H9 (cell line): ENCODE measurements at regions not wholly inside any gene's neighbourhood (a gene's known extent, or its start where the extent isn't known, plus 50 kb on each side); places are given as distances from the start of the nearest gene placed in this dataset.

Source experiments
- DNase-seq: peaks from one replicate; pipeline ENCODE4 v3.0.0-alpha.2; 2017
- H2AFZ ChIP-seq: one replicate; pipeline ENCODE4 v1.6.1; 2013; ENCODE audit warnings: mild to moderate bottlenecking, low read length, control low read depth, moderate library complexity
- H2AK5ac ChIP-seq: 2 replicates; pipeline ENCODE4 v1.6.1; 2013; ENCODE audit warnings: low read length, control low read depth, mixed read lengths; ENCODE audit not compliant: insufficient read length
- H2BK120ac ChIP-seq: one replicate; pipeline ENCODE4 v1.6.1; 2013; ENCODE audit warnings: low read depth, mild to moderate bottlenecking, low read length, control low read depth, inconsistent platforms; ENCODE audit not compliant: poor library complexity, severe bottlenecking
- H2BK12ac ChIP-seq: 2 replicates; pipeline ENCODE4 v1.6.1; 2013; ENCODE audit warnings: low read length, control low read depth, mixed read lengths, low read depth; ENCODE audit not compliant: insufficient read length
- H2BK15ac ChIP-seq: 2 replicates; pipeline ENCODE4 v1.6.1; 2013; ENCODE audit warnings: low read depth, low read length, control low read depth
- H2BK20ac ChIP-seq: one replicate; pipeline ENCODE4 v1.6.1; 2013; ENCODE audit warnings: low read depth, mild to moderate bottlenecking, low read length, control low read depth, inconsistent platforms; ENCODE audit not compliant: poor library complexity, severe bottlenecking
- H2BK5ac ChIP-seq: 2 replicates; pipeline ENCODE4 v1.6.1; 2013; ENCODE audit warnings: low read length, control low read depth, mixed read lengths; ENCODE audit not compliant: insufficient read length
- H3K14ac ChIP-seq: 2 replicates; pipeline ENCODE4 v1.6.1; 2013; ENCODE audit warnings: low read length, control low read depth; ENCODE audit not compliant: insufficient read depth
- H3K18ac ChIP-seq: 2 replicates; pipeline ENCODE4 v1.6.1; 2013; ENCODE audit warnings: low read depth, mild to moderate bottlenecking, mixed read lengths, low read length, control low read depth; ENCODE audit not compliant: insufficient read length
- H3K23ac ChIP-seq: 2 replicates; pipeline ENCODE4 v1.6.1; 2013; ENCODE audit warnings: low read length, control low read depth, mixed read lengths, low read depth; ENCODE audit not compliant: insufficient read length
- H3K23me2 ChIP-seq: 2 replicates; pipeline ENCODE4 v1.6.1; 2013; ENCODE audit warnings: low read depth, mild to moderate bottlenecking, mixed read lengths, low read length, control low read depth; ENCODE audit not compliant: insufficient read length, poor library complexity, severe bottlenecking
- H3K27ac ChIP-seq: 2 replicates; pipeline ENCODE4 v1.5.1; 2013; ENCODE audit warnings: low read length, control low read depth, mixed read lengths, low read depth; ENCODE audit not compliant: insufficient read length
- H3K27me3 ChIP-seq: 2 replicates; pipeline ENCODE4 v1.6.1; 2013; ENCODE audit warnings: low read length, control low read depth, inconsistent platforms; ENCODE audit not compliant: insufficient read depth
- H3K4ac ChIP-seq: 2 replicates; pipeline ENCODE4 v1.6.1; 2013; ENCODE audit warnings: low read depth, mild to moderate bottlenecking, control low read depth, inconsistent platforms, low read length, moderate library complexity
- H3K4me1 ChIP-seq: 2 replicates; pipeline ENCODE4 v1.6.1; 2013; ENCODE audit warnings: low read length, control low read depth, inconsistent platforms; ENCODE audit not compliant: insufficient read depth
- H3K4me2 ChIP-seq: 2 replicates; pipeline ENCODE4 v1.6.1; 2013; ENCODE audit warnings: low read length, control low read depth, mixed read lengths; ENCODE audit not compliant: insufficient read length, insufficient read depth
- H3K56ac ChIP-seq: 2 replicates; pipeline ENCODE4 v1.6.1; 2013; ENCODE audit warnings: low read depth, mild to moderate bottlenecking, mixed read lengths, low read length, control low read depth; ENCODE audit not compliant: insufficient read length
- H3K79me1 ChIP-seq: 2 replicates; pipeline ENCODE4 v1.6.1; 2013; ENCODE audit warnings: low read depth, mild to moderate bottlenecking, moderate library complexity, low read length, control low read depth, inconsistent platforms; ENCODE audit not compliant: insufficient read depth, poor library complexity, severe bottlenecking
- H3K79me2 ChIP-seq: 2 replicates; pipeline ENCODE4 v1.6.1; 2013; ENCODE audit warnings: low read length, control low read depth, inconsistent platforms; ENCODE audit not compliant: insufficient read depth
- H3K9ac ChIP-seq: 2 replicates; pipeline ENCODE4 v1.6.1; 2013; ENCODE audit warnings: low read length, control low read depth, mixed read lengths; ENCODE audit not compliant: insufficient read length; ENCODE audit errors: extremely low read depth
- H3K9me3 ChIP-seq: one replicate; pipeline ENCODE4 v1.6.1; 2013; ENCODE audit warnings: low read depth, low read length, inconsistent platforms; ENCODE audit not compliant: control insufficient read depth
- H3T11ph ChIP-seq: one replicate; pipeline ENCODE4 v1.6.1; 2013; ENCODE audit warnings: mild to moderate bottlenecking, low read length, control low read depth, inconsistent platforms
- H4K20me1 ChIP-seq: one replicate; pipeline ENCODE4 v1.6.1; 2013; ENCODE audit not compliant: control insufficient read depth, insufficient read length, insufficient read depth
- H4K5ac ChIP-seq: 2 replicates; pipeline ENCODE4 v1.6.1; 2013; ENCODE audit warnings: low read depth, mild to moderate bottlenecking, mixed read lengths, low read length, control low read depth; ENCODE audit not compliant: insufficient read length
- H4K8ac ChIP-seq: replicated peaks from 2 replicates; pipeline ENCODE4 v1.6.1; 2013; ENCODE audit warnings: low read length, control low read depth, mixed read lengths, low read depth; ENCODE audit not compliant: insufficient read length
- H4K91ac ChIP-seq: 2 replicates; pipeline ENCODE4 v1.6.1; 2013; ENCODE audit warnings: low read depth, mild to moderate bottlenecking, moderate library complexity, mixed read lengths, low read length, control low read depth; ENCODE audit not compliant: insufficient read length
- H3K27ac Mint-ChIP-seq, 3 experiments: 2 replicates in 2 of 3; 3 replicates in 1 of 3; pipeline ENCODE4 v1.8.0; 2020 to 2021; ENCODE audit warnings: mixed read lengths in 3 of 3, mild to moderate bottlenecking in 1 of 3, moderate library complexity in 1 of 3
- H3K27me3 Mint-ChIP-seq: 2 replicates; pipeline ENCODE4 v1.8.0; 2021; ENCODE audit warnings: low read depth, mild to moderate bottlenecking, moderate library complexity, mixed read lengths
- H3K36me3 Mint-ChIP-seq, 3 experiments: 2 replicates in 2 of 3; 3 replicates in 1 of 3; pipeline ENCODE4 v1.8.0; 2020 to 2021; ENCODE audit warnings: low read depth in 3 of 3, mixed read lengths in 3 of 3; ENCODE audit not compliant: insufficient read depth in 1 of 3
- H3K4me1 Mint-ChIP-seq, 2 experiments: 2 replicates each; pipeline ENCODE4 v1.8.0; 2020; ENCODE audit warnings: mixed read lengths in 2 of 2
- H3K4me3 Mint-ChIP-seq, 2 experiments: 2 replicates in 1 of 2; 3 replicates in 1 of 2; pipeline ENCODE4 v1.8.0; 2020 to 2021; ENCODE audit warnings: mild to moderate bottlenecking in 2 of 2, mixed read lengths in 2 of 2, moderate library complexity in 1 of 2
- H3K9me3 Mint-ChIP-seq, 2 experiments: 2 replicates in 1 of 2; 3 replicates in 1 of 2; pipeline ENCODE4 v1.8.0; 2020; ENCODE audit warnings: mild to moderate bottlenecking in 2 of 2, mixed read lengths in 2 of 2, moderate library complexity in 1 of 2
- CTCF ChIP-seq: fragments of 200-600 bp; sonication (generic); conservative IDR thresholded peaks from 3 replicates; pipeline ENCODE4 v1.8.0; 2021; ENCODE audit warnings: antibody characterized with exemption, mild to moderate bottlenecking
- WGBS: extraction: QIAGEN DNeasy Blood & Tissue Kit; methylation state at CpG from one replicate; pipeline ENCODE4 v1.1.7; 2013; ENCODE audit warnings: missing lambda C conversion rate, low lambda C conversion rate, mixed read lengths; ENCODE audit not compliant: insufficient read length; ENCODE audit errors: extremely low coverage; 5-methylcytosine and 5-hydroxymethylcytosine counted together

- Histone ChIP-seq H4K91ac (no peak overlapping the region), H2BK5ac (no peak overlapping the region), H3K27ac (peak overlapping the region; percentile 12), H2BK12ac (no peak overlapping the region), H3K79me1 (no peaks in the 10 kb centered on the region), H4K8ac (no peak overlapping the region), H4K20me1 (no peaks in the 10 kb centered on the region), H3K23me2 (no peaks in the 10 kb centered on the region), H3K18ac (no peak overlapping the region), H3K23ac (no peak overlapping the region), H2AFZ (no peak overlapping the region), H3K4me1 (peaks cover 10% of the 10 kb centered on the region), H2AK5ac (no peak overlapping the region), H3K14ac (no peak overlapping the region), H3K9me3 (no peaks in the 10 kb centered on the region), H3T11ph (no peak overlapping the region), H2BK15ac (no peak overlapping the region), H3K4ac (no peak overlapping the region), H3K79me2 (no peaks in the 10 kb centered on the region), H4K5ac (no peak overlapping the region), H3K9ac (no peak overlapping the region), H3K56ac (no peak overlapping the region), H2BK120ac (no peak overlapping the region), H3K27me3 (0 out of 2 replicates have a peak, but pooled peaks cover 2% of the 10 kb centered on the region), H2BK20ac (no peak overlapping the region), H3K4me2 (peak overlapping the region; percentile 12)
- H3K27ac Mint-ChIP-seq = peak overlapping the region; percentile 26 to 95 (median 89); a peak in 5 of 7 replicates
- H3K36me3 Mint-ChIP-seq = peaks cover 0 to 6% (median 3%) of the 10 kb centered on the region in 3 experiments; a peak in 4 of 7 replicates
- WGBS = no CpG with 5 or more reads among the region's 2 CpGs
- no peak for DNase-seq
- H3K27me3 Mint-ChIP-seq = peaks cover 15% of the 10 kb centered on the region
- H3K4me1 Mint-ChIP-seq = peaks cover 26 to 30% of the 10 kb centered on the region in 2 experiments
- H3K9me3 Mint-ChIP-seq = peaks cover 6 to 16% of the 10 kb centered on the region in 2 experiments; a peak in 3 of 5 replicates
- no peak for TF ChIP-seq CTCF
- H3K4me3 Mint-ChIP-seq = 0 out of 5 replicates have a peak overlapping the region, but pooled peaks of 1 of the 2 experiments have one; percentile 18
These were observed 201.2 kb upstream of the UBL3 start for GRCh38 chr13:30051531-30052060.
